SK-N-SH (cell line): ENCODE measurements at regions not wholly inside any gene's neighbourhood (a gene's known extent, or its start where the extent isn't known, plus 50 kb on each side); places are given as distances from the start of the nearest gene placed in this dataset.

Experiments
- CTCF ChIA-PET: fragments of 300-600, 350-600 bp; formaldehyde crosslinking; extraction: SDS; loops from one replicate; lab custom pipeline; 2021; lab: Yijun Ruan, JAX
- POLR2A ChIA-PET: fragments of 350-600 bp; sonication (Branson Sonifier 250); formaldehyde crosslinking; extraction: SDS; loops from one replicate; lab custom pipeline; 2020; ENCODE audit warnings: antibody characterized with exemption, inconsistent platforms; lab: Yijun Ruan, JAX
- DNase-seq: peaks from one replicate; pipeline ENCODE4 v3.0.0; 2012
- H2AFZ ChIP-seq: fragments of 200-600 bp; sonication (generic); 2 replicates; pipeline ENCODE4 v1.8.1; 2016; ENCODE audit warnings: antibody characterized with exemption, mild to moderate bottlenecking, low read depth
- H3F3A ChIP-seq: fragments of 200-600 bp; sonication (generic); replicated peaks from 2 replicates; pipeline ENCODE3; 2016; ENCODE audit warnings: antibody characterized with exemption, mild to moderate bottlenecking; ENCODE audit not compliant: insufficient read depth
- H3K27ac ChIP-seq, 2 experiments: fragments of 200-500 bp in 1 of 2; fragments of 200-600 bp in 1 of 2; sonication (Bioruptor generic) in 1 of 2; sonication (generic), shearing (Covaris generic) in 1 of 2; 2 replicates each; pipeline versions ENCODE4 v1.5.1 to v1.6.1; 2014 to 2016; ENCODE audit warnings: low read depth in 2 of 2, inconsistent platforms in 1 of 2, low read length in 1 of 2, mild to moderate bottlenecking in 1 of 2, mixed read lengths in 1 of 2
- H3K27me3 ChIP-seq: fragments of 200-600 bp; sonication (generic), shearing (Covaris generic); 2 replicates; pipeline ENCODE4 v1.6.1; 2016; ENCODE audit warnings: mixed run types; ENCODE audit not compliant: insufficient read depth
- H3K36me3 ChIP-seq, 2 experiments: fragments of 200-500 bp in 1 of 2; fragments of 200-600 bp in 1 of 2; sonication (Bioruptor generic) in 1 of 2; sonication (generic) in 1 of 2; replicated peaks in 1 of 2; 2 replicates each; pipeline versions ENCODE3 to v1.5.1; 2014 to 2016; ENCODE audit warnings: low read length in 1 of 2, mild to moderate bottlenecking in 1 of 2; ENCODE audit not compliant: insufficient read depth in 2 of 2, control insufficient read depth in 1 of 2
- H3K4me1 ChIP-seq, 2 experiments: fragments of 200-500 bp in 1 of 2; fragments of 200-600 bp in 1 of 2; sonication (Bioruptor generic) in 1 of 2; sonication (generic), shearing (Covaris generic) in 1 of 2; 2 replicates each; pipeline versions ENCODE4 v1.5.1 to v1.6.1; 2014 to 2016; ENCODE audit warnings: low read depth in 1 of 2, low read length in 1 of 2, mixed run types in 1 of 2; ENCODE audit not compliant: insufficient read depth in 2 of 2, control insufficient read depth in 1 of 2
- H3K4me2 ChIP-seq: fragments of 200-600 bp; sonication (generic), shearing (Covaris generic); 2 replicates; pipeline ENCODE4 v1.6.1; 2017; ENCODE audit warnings: mixed run types
- H3K4me3 ChIP-seq, 2 experiments: fragments of 200-500 bp in 1 of 2; fragments of 200-600 bp in 1 of 2; sonication (Bioruptor generic) in 1 of 2; sonication (generic), shearing (Covaris generic) in 1 of 2; 2 replicates each; pipeline versions ENCODE4 v1.5.1 to v1.8.1; 2014 to 2016; ENCODE audit warnings: low read depth in 2 of 2, inconsistent platforms in 1 of 2, low read length in 1 of 2, mild to moderate bottlenecking in 1 of 2, mixed read lengths in 1 of 2, moderate library complexity in 1 of 2
- H3K79me2 ChIP-seq: fragments of 200-600 bp; sonication (generic); 2 replicates; pipeline ENCODE4 v1.8.1; 2017; ENCODE audit warnings: mild to moderate bottlenecking; ENCODE audit not compliant: insufficient read depth
- H3K9ac ChIP-seq: fragments of 200-600 bp; sonication (generic); 2 replicates; pipeline ENCODE4 v1.6.1; 2017; ENCODE audit warnings: mixed run types
- H3K9me2 ChIP-seq: fragments of 200-600 bp; sonication (generic); 2 replicates; pipeline ENCODE4 v1.6.1; 2017; ENCODE audit warnings: mixed run types
- H3K9me3 ChIP-seq: fragments of 200-600 bp; sonication (generic); 2 replicates; pipeline ENCODE4 v1.6.1; 2017; ENCODE audit warnings: mixed run types, mild to moderate bottlenecking, moderate library complexity
- H4K20me1 ChIP-seq: fragments of 200-600 bp; sonication (generic); 2 replicates; pipeline ENCODE4 v1.6.1; 2017; ENCODE audit warnings: mild to moderate bottlenecking, mixed run types; ENCODE audit not compliant: insufficient read depth
- CTCF ChIP-seq: fragments of 200-600 bp; sonication (generic); IDR thresholded peaks from 2 replicates; pipeline ENCODE4 v1.6.1; 2017; ENCODE audit warnings: antibody characterized with exemption, mild to moderate bottlenecking, moderate library complexity
- EP300 ChIP-seq, 2 experiments: IDR thresholded peaks; 2 replicates each; pipeline versions ENCODE4 v1.4.0 to v1.6.1; 2012; ENCODE audit warnings: borderline replicate concordance in 1 of 2, low read depth in 1 of 2, low read length in 1 of 2
- FOSL2 ChIP-seq: IDR thresholded peaks from 2 replicates; pipeline ENCODE4 v1.4.0; 2012; ENCODE audit warnings: low read depth, mild to moderate bottlenecking, moderate library complexity, borderline replicate concordance
- FOXJ3 ChIP-seq: sonication (generic); formaldehyde crosslinking; IDR thresholded peaks from 2 replicates; pipeline ENCODE4 v1.5.1; 2020; ENCODE audit warnings: mild to moderate bottlenecking, missing genetic modification reagents
- FOXM1 ChIP-seq: IDR thresholded peaks from 2 replicates; pipeline ENCODE4 v1.4.0; 2012; ENCODE audit warnings: low read depth, mild to moderate bottlenecking
- MAX ChIP-seq: IDR thresholded peaks from 2 replicates; pipeline ENCODE4 v1.4.0; 2012; ENCODE audit warnings: low read depth
- MEF2A ChIP-seq: IDR thresholded peaks from 2 replicates; pipeline ENCODE4 v1.4.0; 2012; ENCODE audit warnings: low read depth, borderline replicate concordance
- MXI1 ChIP-seq: IDR thresholded peaks from 2 replicates; pipeline ENCODE4 v1.6.1; 2012; ENCODE audit warnings: mild to moderate bottlenecking, low read depth, low read length, improper control_type of control experiment
- NFIC ChIP-seq: IDR thresholded peaks from 2 replicates; pipeline ENCODE4 v1.4.0; 2012; ENCODE audit warnings: borderline replicate concordance
- POLR2AphosphoS5 ChIP-seq: IDR thresholded peaks from 2 replicates; pipeline ENCODE4 v1.6.1; 2012; ENCODE audit warnings: low read depth, low read length
- REST ChIP-seq: IDR thresholded peaks from 2 replicates; pipeline ENCODE4 v1.6.1; 2012; ENCODE audit warnings: mild to moderate bottlenecking, low read depth, low read length, moderate library complexity
- RFX5 ChIP-seq: IDR thresholded peaks from 2 replicates; pipeline ENCODE4 v1.6.1; 2012; ENCODE audit warnings: mild to moderate bottlenecking, improper control_type of control experiment, low read length
- RXRA ChIP-seq: IDR thresholded peaks from 2 replicates; pipeline ENCODE4 v1.4.0; 2012; ENCODE audit warnings: low read depth, mild to moderate bottlenecking, borderline replicate concordance
- SMC3 ChIP-seq: IDR thresholded peaks from 2 replicates; pipeline ENCODE4 v1.6.1; 2012; ENCODE audit warnings: low read depth, low read length, improper control_type of control experiment
- TAF1 ChIP-seq: IDR thresholded peaks from 2 replicates; pipeline ENCODE4 v1.6.1; 2012; ENCODE audit warnings: low read depth, mild to moderate bottlenecking, low read length, moderate library complexity, borderline replicate concordance
- TCF12 ChIP-seq: IDR thresholded peaks from 2 replicates; pipeline ENCODE4 v1.4.0; 2012
- TEAD4 ChIP-seq: IDR thresholded peaks from 2 replicates; pipeline ENCODE4 v1.4.0; 2012; ENCODE audit warnings: mild to moderate bottlenecking, borderline replicate concordance; ENCODE audit not compliant: insufficient read depth
- USF2 ChIP-seq: fragments of 150-350 bp; IDR thresholded peaks from 2 replicates; pipeline ENCODE4 v1.6.1; 2017; ENCODE audit warnings: antibody characterized with exemption, low read length, low read depth, borderline replicate concordance
- WGBS: methylation state at CpG from one replicate; pipeline ENCODE4 v1.1.6; 2017; ENCODE audit warnings: low lambda C conversion rate; 5-methylcytosine and 5-hydroxymethylcytosine counted together

- 20% methylated on average over 4 of the region's 5 CpGs for WGBS
- no peak for DNase-seq
- H3K4me2 ChIP-seq, result no peak overlapping the region
- no peak overlapping the region for H3K4me3 ChIP-seq
- H2AFZ ChIP-seq, result no peak overlapping the region
- H3K9ac ChIP-seq, result no peak overlapping the region
- peaks cover 9% of the 10 kb centered on the region; the same call in 1 of the 2 replicates for H3K27me3 ChIP-seq
- H3K9me2 ChIP-seq, result no peaks in the 10 kb centered on the region
- H4K20me1 ChIP-seq, result no peaks in the 10 kb centered on the region
- H3K79me2 ChIP-seq, result no peaks in the 10 kb centered on the region
- no peak for TF ChIP-seq FOSL2
- no peak for TF ChIP-seq TAF1
- TF ChIP-seq USF2, result no peak
- no peak for TF ChIP-seq FOXJ3
- TF ChIP-seq SMC3, result no peak
- TF ChIP-seq TCF12, result no peak
- TF ChIP-seq EP300 (IDR thresholded peaks at IDR 0.05; ENCODE audit: borderline replicate concordance in 1 of 2, low read depth in 1 of 2, low read length in 1 of 2), result no peak
- no peak for TF ChIP-seq MEF2A
- no peak for TF ChIP-seq NFIC
- TF ChIP-seq TEAD4, result no peak
- no peak for TF ChIP-seq FOXM1
- no peak for TF ChIP-seq POLR2AphosphoS5
- no peak for TF ChIP-seq RFX5
- TF ChIP-seq RXRA, result no peak
- no peak for TF ChIP-seq MXI1
- TF ChIP-seq, all 33 proteins: peak for 0
- POLR2A ChIA-PET, result no interaction called here
- H3K36me3 ChIP-seq, result no peaks in the 10 kb centered on the region
- no peaks in the 10 kb centered on the region for H3K9me3 ChIP-seq
- no peak overlapping the region for H3K27ac ChIP-seq
- H3K4me1 ChIP-seq, result no peaks in the 10 kb centered on the region
- CTCF ChIA-PET, result interaction anchor here (0.7 to 1.5 kb wide), 2 partner anchors 19 to 37 kb away, joined by 3 to 7 read pairs; no protein-coding TSS in a partner anchor
- H3F3A ChIP-seq, result no peaks in the 10 kb centered on the region
Measured at GRCh38 chr14:22338381-22338780, 250.6 kb downstream of the DAD1 start.

GRCh38 chr14:22337938-22338337, 251.1 kb downstream of the DAD1 start:
- H4K20me1 ChIP-seq, result no peaks in the 10 kb centered on the region
- H3K9me3 ChIP-seq, result no peaks in the 10 kb centered on the region
- CTCF ChIA-PET, result interaction anchor here (1.5 kb wide), 1 partner anchor 18 kb away, joined by 7 read pairs; no protein-coding TSS in a partner anchor
- no peak overlapping the region for H2AFZ ChIP-seq
- no peaks in the 10 kb centered on the region for H3K4me1 ChIP-seq
- POLR2A ChIA-PET, result no interaction called here
- no peaks in the 10 kb centered on the region for H3F3A ChIP-seq
- H3K4me3 ChIP-seq, result no peak overlapping the region
- peaks cover 9% of the 10 kb centered on the region; the same call in 1 of the 2 replicates for H3K27me3 ChIP-seq
- DNase-seq, result no peak
- no peaks in the 10 kb centered on the region for H3K9me2 ChIP-seq
- H3K27ac ChIP-seq, result no peak overlapping the region
- no peak overlapping the region for H3K4me2 ChIP-seq
- no peaks in the 10 kb centered on the region for H3K36me3 ChIP-seq
- 24% methylated on average over 3 of the region's 3 CpGs for WGBS
- no peak for TF ChIP-seq REST
- TF ChIP-seq MAX, result no peak
- TF ChIP-seq CTCF, result no peak
- no peaks in the 10 kb centered on the region for H3K79me2 ChIP-seq
- no peak overlapping the region for H3K9ac ChIP-seq
